Neutrophil (primary cell): ENCODE measurements at regions not wholly inside any gene's neighbourhood (a gene's known extent, or its start where the extent isn't known, plus 50 kb on each side); places are given as distances from the start of the nearest gene placed in this dataset.

ENCODE experiments used
- H3K27ac ChIP-seq: fragments of 200-600 bp; sonication (generic); 2 replicates; pipeline ENCODE4 v1.5.1; 2016; ENCODE audit warnings: mild to moderate bottlenecking, moderate library complexity
- H3K27me3 ChIP-seq: fragments of 200-600 bp; sonication (generic); 2 replicates; pipeline ENCODE4 v1.6.0; 2016; ENCODE audit warnings: mild to moderate bottlenecking
- H3K36me3 ChIP-seq: fragments of 200-600 bp; sonication (generic); 2 replicates; pipeline ENCODE4 v1.5.1; 2017
- H3K4me1 ChIP-seq, 2 experiments: fragments of 200-600 bp in 1 of 2; sonication (generic) in 1 of 2; 1 replicate in 1 of 2; 2 replicates in 1 of 2; pipeline versions ENCODE4 v1.5.1 to v1.6.1; 2013 to 2016; ENCODE audit warnings: low read depth in 1 of 2, low read length in 1 of 2, mild to moderate bottlenecking in 1 of 2, moderate library complexity in 1 of 2; ENCODE audit not compliant: control insufficient read depth in 1 of 2, insufficient read depth in 1 of 2
- H3K4me3 ChIP-seq, 2 experiments: fragments of 200-600 bp in 1 of 2; sonication (generic) in 1 of 2; 1 replicate in 1 of 2; 2 replicates in 1 of 2; pipeline ENCODE4 v1.5.1; 2013 to 2016; ENCODE audit warnings: low read depth in 1 of 2, low read length in 1 of 2, mild to moderate bottlenecking in 1 of 2, moderate library complexity in 1 of 2
- H3K9me3 ChIP-seq: fragments of 200-600 bp; sonication (generic); 2 replicates; pipeline ENCODE4 v1.5.1; 2016
- TF ChIP-seq, protein P1 (sequence below): fragments of 200-600 bp; sonication (generic); IDR thresholded peaks from 2 replicates; pipeline ENCODE4 v1.5.1; 2016; ENCODE audit warnings: antibody characterized with exemption

DNA sequence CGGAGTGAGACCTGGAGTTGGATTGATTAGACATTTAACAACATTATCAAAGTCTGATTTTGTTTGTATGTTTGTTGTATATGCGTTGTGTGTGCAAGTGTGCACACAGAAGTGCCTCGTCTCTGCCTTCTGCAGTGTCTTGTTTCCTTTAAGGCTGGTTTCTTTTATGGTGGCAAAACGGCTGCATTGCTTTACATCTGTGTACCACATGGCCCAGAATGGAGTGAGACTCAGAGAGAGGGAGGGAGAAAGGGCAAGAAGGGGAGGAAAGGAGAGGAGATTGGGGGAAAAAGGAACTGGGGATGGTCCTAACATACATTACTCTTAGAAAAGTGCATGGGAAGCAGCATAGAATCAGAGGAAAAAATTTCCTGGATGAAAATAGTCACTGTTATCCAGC lies 99.7 kb upstream of the WLS start:
- H3K27ac ChIP-seq: no peak overlapping the region
- H3K36me3 ChIP-seq: no peaks in the 10 kb centered on the region
- TF ChIP-seq, protein P1, sequence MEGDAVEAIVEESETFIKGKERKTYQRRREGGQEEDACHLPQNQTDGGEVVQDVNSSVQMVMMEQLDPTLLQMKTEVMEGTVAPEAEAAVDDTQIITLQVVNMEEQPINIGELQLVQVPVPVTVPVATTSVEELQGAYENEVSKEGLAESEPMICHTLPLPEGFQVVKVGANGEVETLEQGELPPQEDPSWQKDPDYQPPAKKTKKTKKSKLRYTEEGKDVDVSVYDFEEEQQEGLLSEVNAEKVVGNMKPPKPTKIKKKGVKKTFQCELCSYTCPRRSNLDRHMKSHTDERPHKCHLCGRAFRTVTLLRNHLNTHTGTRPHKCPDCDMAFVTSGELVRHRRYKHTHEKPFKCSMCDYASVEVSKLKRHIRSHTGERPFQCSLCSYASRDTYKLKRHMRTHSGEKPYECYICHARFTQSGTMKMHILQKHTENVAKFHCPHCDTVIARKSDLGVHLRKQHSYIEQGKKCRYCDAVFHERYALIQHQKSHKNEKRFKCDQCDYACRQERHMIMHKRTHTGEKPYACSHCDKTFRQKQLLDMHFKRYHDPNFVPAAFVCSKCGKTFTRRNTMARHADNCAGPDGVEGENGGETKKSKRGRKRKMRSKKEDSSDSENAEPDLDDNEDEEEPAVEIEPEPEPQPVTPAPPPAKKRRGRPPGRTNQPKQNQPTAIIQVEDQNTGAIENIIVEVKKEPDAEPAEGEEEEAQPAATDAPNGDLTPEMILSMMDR: no peak
- peaks cover 5 to 7% of the 10 kb centered on the region in 2 experiments for H3K4me1 ChIP-seq
- H3K4me3 ChIP-seq: no peak overlapping the region
- H3K27me3 ChIP-seq: no peaks in the 10 kb centered on the region
- H3K9me3 ChIP-seq: no peaks in the 10 kb centered on the region

DNA sequence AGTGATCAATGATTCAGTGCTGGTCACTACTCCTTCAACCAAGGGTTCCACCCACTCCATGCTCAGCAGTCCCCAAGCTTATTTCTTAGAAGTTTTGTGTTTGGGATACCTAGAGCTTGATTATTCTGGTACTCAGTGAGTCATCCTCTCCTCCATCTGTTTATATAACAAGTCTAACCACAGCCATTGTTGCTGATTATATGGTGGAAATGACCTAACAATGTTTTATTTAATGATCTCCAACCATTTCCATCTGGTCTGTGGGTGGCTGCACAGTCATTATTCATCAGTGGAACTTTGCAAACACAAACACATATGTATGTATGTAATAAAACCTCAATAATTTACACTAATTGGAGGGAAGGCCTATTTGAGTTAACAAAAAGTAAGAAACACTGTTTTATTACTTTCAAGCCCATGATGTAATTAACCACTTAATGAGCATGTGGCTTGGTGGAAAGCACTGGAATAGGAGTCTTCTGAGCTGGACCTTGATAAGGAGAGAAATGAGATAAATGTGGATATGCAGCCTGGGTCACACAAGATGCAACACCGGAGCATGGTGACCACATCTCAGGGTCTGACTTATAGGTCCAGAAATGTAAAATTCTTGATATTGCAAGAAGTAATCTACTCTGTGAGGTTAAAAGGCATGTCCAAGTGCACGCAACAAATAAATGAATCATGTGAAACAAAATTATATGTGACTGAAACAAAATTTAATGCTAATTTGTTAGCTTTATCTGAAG lies 99.0 kb upstream of the WLS start:
- no peaks in the 10 kb centered on the region for H3K27me3 ChIP-seq
- TF ChIP-seq, protein P1: no peak
- H3K36me3 ChIP-seq: no peaks in the 10 kb centered on the region
- H3K4me1 ChIP-seq: no peaks in the 10 kb centered on the region
- H3K4me3 ChIP-seq: no peak overlapping the region
- no peak overlapping the region for H3K27ac ChIP-seq
- H3K9me3 ChIP-seq: no peaks in the 10 kb centered on the region

DNA sequence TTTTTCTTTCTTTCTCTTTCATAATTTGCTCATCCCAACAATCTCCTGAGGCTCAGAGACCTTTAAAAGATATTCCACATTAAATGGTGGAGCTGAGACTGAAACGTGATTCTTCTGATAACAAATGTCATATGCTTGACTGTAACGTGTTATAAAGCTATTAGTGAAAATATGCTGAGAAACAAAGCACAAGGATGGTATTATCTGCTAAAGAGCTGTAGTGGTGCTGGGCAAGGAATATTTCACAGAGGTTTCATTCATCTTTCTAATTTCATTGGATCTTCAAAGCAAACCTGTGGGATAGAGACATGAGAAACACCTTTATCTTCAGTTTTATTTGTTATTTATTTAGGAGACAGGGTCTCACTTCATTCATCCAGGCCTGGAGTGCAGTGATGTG lies 98.1 kb upstream of the WLS start:
- H3K36me3 ChIP-seq: no peaks in the 10 kb centered on the region
- H3K9me3 ChIP-seq: no peaks in the 10 kb centered on the region
- H3K27me3 ChIP-seq: no peaks in the 10 kb centered on the region
- no peak overlapping the region for H3K4me3 ChIP-seq
- H3K4me1 ChIP-seq: no peaks in the 10 kb centered on the region
- H3K27ac ChIP-seq: no peak overlapping the region
- TF ChIP-seq, protein P1: no peak

DNA sequence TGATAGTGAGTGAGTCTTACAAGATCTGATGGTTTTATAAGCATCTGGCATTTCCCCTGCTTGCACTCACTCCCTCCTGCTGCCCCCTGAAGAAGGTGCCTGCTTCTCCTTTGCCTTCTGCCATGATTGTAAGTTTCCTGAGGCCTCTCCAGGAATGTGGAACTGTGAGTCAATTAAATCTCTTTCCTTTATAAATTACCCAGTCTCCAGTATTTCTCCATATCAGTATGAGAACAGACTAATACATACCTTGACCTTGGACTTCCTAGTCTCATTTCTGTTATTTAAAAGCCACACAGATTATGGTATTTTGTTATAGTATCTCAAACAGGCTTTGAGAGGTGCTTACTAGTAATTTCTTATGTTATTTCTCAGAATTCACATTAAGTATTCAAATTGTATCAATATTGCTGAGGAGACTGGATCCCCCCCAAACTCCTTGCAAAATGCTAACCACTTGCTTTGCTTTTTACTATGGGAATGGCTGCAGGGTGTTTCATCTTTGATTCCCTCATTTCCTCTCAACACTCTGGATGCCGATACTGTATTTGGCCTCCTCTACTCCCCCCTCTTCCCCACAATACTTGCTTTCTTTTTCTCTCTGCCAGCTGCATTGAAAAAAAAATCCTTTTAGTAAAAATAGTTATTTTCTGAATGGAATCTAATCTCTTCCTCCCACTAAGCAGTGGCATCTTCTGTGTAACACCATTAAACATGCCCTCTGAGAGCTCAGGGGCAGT lies 96.9 kb upstream of the WLS start:
- H3K27me3 ChIP-seq: no peaks in the 10 kb centered on the region
- no peak overlapping the region for H3K27ac ChIP-seq
- no peaks in the 10 kb centered on the region for H3K4me1 ChIP-seq
- H3K36me3 ChIP-seq: no peaks in the 10 kb centered on the region
- H3K4me3 ChIP-seq: no peak overlapping the region
- H3K9me3 ChIP-seq: no peaks in the 10 kb centered on the region
- TF ChIP-seq, protein P1: no peak

DNA sequence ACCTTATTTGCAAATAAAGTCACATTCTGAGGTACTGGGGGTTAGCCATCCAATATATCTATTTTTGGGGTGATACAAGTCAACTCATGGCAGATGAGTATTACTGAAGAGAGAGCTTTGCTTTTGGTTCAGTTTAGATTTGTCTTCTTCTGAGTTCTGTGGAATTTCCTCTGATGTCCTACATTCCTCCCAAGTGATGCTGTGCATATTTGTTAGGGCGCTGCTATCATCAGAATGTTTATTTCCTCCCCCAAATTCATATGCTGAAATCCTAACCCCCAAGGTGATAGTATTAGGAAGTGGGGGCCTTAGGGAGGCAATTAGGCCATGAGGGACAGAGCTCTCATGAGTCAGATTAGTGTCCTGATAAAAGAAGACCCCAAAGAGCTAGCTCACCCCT lies 96.2 kb upstream of the WLS start:
- no peak overlapping the region for H3K27ac ChIP-seq
- TF ChIP-seq, protein P1: no peak

More for the DNA sequence above, 96.2 kb upstream of the WLS start:
- Histone ChIP-seq H3K4me3 (no peak overlapping the region), H3K9me3 (no peaks in the 10 kb centered on the region), H3K36me3 (no peaks in the 10 kb centered on the region), H3K27me3 (no peaks in the 10 kb centered on the region), H3K4me1 (no peaks in the 10 kb centered on the region)
